ENCODE measurements at regions not wholly inside any gene's neighbourhood (a gene's known extent, or its start where the extent isn't known, plus 50 kb on each side); places are given as distances from the start of the nearest gene placed in this dataset.
A peak's percentile ranks its signal among the peaks of the same experiment; 100 is the strongest.

- TF ChIP-seq MAX (IDR thresholded peaks at IDR 0.05; ENCODE audit: low read depth) (0 out of 2 replicates have a peak, but pooled peaks have one; percentile 65), POLR2AphosphoS5 (IDR thresholded peaks at IDR 0.05; ENCODE audit: low read depth, low read length) (peak; percentile 58; the same call in 1 of the 2 replicates), FOXM1 (IDR thresholded peaks at IDR 0.05; ENCODE audit: low read depth) (peak; percentile 31; the same call in 1 of the 2 replicates), EP300 (IDR thresholded peaks at IDR 0.05; ENCODE audit: borderline replicate concordance in 1 of 2, low read depth in 1 of 2, low read length in 1 of 2) (peak in 1 of 2 experiments; percentile 90; a peak in 2 of 4 replicates), USF1 (IDR thresholded peaks at IDR 0.05; ENCODE audit: borderline replicate concordance, low read depth) (no peak), EZH2phosphoT487 (IDR thresholded peaks at IDR 0.05; ENCODE audit: borderline replicate concordance, low read depth) (no peak), RCOR1 (IDR thresholded peaks at IDR 0.05; ENCODE audit: low read length) (no peak), TCF12 (IDR thresholded peaks at IDR 0.05) (peak; percentile 93)
Measured at GRCh38 chr20:4633780-4634179, 52.5 kb upstream of the PRNP start (continued).

- H3K4me3 ChIP-seq (ENCODE audit: low read depth in 2 of 2, low read length in 1 of 2), result no peak overlapping the region; a peak in 1 of 4 replicates
- DNase-seq, result no peak
- no peaks in the 10 kb centered on the region for H3K9me2 ChIP-seq
- no peaks in the 10 kb centered on the region for H3K36me3 ChIP-seq (replicated peaks in 1 of 2; ENCODE audit: control insufficient read depth in 1 of 2, insufficient read depth in 2 of 2, low read length in 1 of 2)
- no peaks in the 10 kb centered on the region for H3K27me3 ChIP-seq (ENCODE audit: insufficient read depth)
- H3F3A ChIP-seq (replicated peaks; ENCODE audit: insufficient read depth), result peaks cover 10% of the 10 kb centered on the region
- H2AFZ ChIP-seq (ENCODE audit: low read depth), result no peak overlapping the region
- H3K4me2 ChIP-seq, result peak overlapping the region; percentile 43
- H3K9ac ChIP-seq, result no peak overlapping the region
- POLR2A ChIA-PET, result no interaction called here
- WGBS (ENCODE audit: low lambda C conversion rate), result 12% methylated on average over 3 of the region's 3 CpGs
- peak overlapping the region in 1 of 2 experiments; percentile 72; a peak in 3 of 4 replicates for H3K27ac ChIP-seq (ENCODE audit: low read depth in 2 of 2, low read length in 1 of 2)
- H3K79me2 ChIP-seq (ENCODE audit: insufficient read depth), result no peaks in the 10 kb centered on the region
- no peaks in the 10 kb centered on the region; a peak in 1 of 4 replicates for H3K4me1 ChIP-seq (ENCODE audit: control insufficient read depth in 1 of 2, insufficient read depth in 2 of 2, low read depth in 1 of 2, low read length in 1 of 2)
- no peaks in the 10 kb centered on the region for H4K20me1 ChIP-seq (ENCODE audit: insufficient read depth)
- H3K9me3 ChIP-seq, result no peaks in the 10 kb centered on the region
- TF ChIP-seq TEAD4 (IDR thresholded peaks at IDR 0.05; ENCODE audit: borderline replicate concordance, insufficient read depth) (no peak), NRF1 (IDR thresholded peaks at IDR 0.05; ENCODE audit: low read depth, low read length) (no peak), YY1 (IDR thresholded peaks at IDR 0.05; ENCODE audit: low read depth) (no peak), POLR2AphosphoS5 (IDR thresholded peaks at IDR 0.05; ENCODE audit: low read depth, low read length) (no peak), CHD2 (IDR thresholded peaks at IDR 0.05; ENCODE audit: low read length, partially characterized antibody) (no peak), CTCF (IDR thresholded peaks at IDR 0.05) (no peak), SMC3 (IDR thresholded peaks at IDR 0.05; ENCODE audit: low read depth, low read length) (no peak), MXI1 (IDR thresholded peaks at IDR 0.05; ENCODE audit: low read depth, low read length) (no peak), ELF1 (IDR thresholded peaks at IDR 0.05) (no peak), RXRA (IDR thresholded peaks at IDR 0.05; ENCODE audit: borderline replicate concordance, low read depth) (no peak)
- CTCF ChIA-PET, result no interaction called here
Measured at GRCh38 chr20:4633379-4633778, 52.9 kb upstream of the PRNP start.

All from SK-N-SH (cell line).